NCI-H2081 (cell line): ENCODE measurements at regions not wholly inside any gene's neighbourhood (a gene's known extent, or its start where the extent isn't known, plus 50 kb on each side); places are given as distances from the start of the nearest gene placed in this dataset.
"Not testable (repeated sequence)": the region's sequence is repeated elsewhere in the genome, so short reads cannot be mapped to it uniquely, and the experiment has no call there.

Experiments used
- DNase-seq, 2 experiments: peaks; one replicate each; lab custom pipeline; 2025; lab: John Stamatoyannopoulos, UW

DNA sequence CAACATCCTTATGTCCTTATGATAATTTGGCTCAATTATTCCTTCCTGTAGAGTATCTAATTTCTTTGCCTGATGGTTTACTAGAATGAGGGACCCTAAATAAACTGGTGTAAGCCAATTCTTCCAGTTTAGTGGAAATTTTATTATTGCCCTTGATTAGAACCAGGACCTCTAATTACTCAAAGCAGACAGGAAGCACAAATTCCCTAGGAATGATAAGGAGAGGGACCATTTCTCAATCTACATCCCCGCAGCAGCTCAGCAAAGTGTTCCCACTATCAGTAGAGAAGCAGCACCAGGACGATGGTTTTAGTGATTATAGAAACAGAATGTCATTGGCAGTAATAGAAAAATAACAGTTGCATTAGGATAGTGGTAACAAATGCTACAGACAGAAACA, 97.1 kb downstream of the PLPPR4 start:
- no peak for DNase-seq

DNA sequence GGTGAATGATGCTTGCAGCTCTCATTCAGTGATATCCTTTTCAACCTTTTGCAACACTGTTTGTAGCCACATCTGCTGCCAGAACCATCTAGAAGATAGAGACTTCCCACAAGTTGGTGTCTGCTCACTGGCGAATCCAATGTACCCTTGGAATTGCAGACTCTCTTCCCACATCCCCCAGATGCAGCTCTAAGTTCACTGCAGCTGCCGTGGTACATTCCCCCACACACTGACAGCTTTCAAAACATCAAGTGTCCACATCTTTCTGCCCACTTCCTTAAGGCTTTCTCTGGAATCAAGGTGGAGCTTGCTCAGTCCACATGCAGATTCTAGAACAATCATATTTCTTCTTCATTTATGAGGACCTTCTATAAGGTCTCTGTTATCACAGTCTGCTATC, 99.2 kb downstream of the PLPPR4 start:
- no peak for DNase-seq

DNA sequence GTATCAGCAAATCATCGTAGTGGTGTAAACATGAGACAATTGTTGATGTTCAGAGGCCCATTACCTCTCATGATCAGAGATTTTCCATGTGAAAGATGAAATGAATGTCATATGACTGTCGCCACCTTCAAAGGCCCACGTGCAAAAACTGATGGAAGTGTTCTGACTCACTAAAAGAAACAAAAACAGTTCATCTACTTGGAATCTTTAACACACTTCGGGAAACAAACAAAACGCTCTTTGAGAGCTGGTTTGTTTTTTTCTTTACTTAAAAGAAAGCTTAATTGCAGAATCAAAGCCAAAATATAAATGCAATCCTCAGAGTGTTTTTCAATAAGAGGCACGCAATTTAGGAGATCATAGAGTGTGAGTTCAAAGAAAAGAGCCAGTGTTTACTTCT, 100.8 kb downstream of the PLPPR4 start:
- DNase-seq = no peak

DNA sequence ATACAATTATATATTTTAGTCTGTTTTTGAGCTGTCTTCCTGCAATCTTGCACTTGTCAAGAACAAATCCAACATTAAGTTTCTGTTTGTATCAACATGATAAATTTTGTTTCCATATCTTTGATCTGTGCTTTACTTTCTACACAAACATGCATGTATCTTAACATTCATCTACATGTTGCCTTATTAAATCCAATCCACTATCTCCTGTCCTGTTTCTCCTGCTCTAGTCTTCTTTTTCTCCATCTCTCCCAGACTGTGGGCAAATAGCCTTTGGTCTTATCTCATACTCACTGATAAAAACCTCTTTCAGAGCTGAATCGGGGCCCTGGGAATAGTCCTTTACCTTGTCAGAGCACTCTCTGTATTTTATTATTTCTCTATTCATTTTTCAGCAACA, 101.3 kb downstream of the PLPPR4 start:
- no peak for DNase-seq

DNA sequence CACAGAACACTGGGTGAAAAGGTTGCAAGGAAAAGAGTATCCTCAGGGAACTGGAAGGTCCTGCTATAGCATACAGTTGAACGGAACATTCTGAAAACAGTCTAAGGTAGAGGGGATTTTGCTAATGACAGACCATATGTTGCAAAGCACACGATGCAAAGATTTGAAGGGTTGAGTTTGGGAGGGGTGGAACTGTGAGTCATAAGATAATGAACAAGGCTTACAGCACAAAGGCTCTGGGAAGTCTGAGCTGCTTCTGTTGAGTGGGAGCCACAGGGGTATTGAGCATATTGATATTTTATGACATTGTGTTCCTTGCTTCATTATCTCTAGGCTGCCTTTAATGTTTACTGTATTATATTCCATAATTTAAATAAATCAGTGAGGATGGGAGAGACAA, 104.9 kb downstream of the PLPPR4 start:
- DNase-seq = no peak

DNA sequence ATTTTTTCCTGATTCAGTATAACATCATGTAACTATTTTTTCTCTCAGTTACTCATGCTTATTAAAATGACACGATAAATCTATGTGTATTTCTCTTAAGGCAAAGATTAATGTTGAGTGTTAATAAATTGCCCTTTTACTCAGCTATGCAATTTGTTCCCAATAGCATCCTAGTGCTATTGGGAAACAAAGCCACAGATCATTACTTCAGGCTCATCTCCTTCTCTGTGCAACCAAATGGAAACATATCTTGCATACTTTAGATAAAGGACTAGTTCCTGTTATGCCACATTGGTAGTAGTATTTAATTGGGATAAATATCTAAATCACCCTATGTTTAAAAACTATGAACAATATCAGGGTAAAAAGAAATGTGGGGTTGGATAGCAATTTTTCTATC, 106.2 kb downstream of the PLPPR4 start:
- no peak for DNase-seq

DNA sequence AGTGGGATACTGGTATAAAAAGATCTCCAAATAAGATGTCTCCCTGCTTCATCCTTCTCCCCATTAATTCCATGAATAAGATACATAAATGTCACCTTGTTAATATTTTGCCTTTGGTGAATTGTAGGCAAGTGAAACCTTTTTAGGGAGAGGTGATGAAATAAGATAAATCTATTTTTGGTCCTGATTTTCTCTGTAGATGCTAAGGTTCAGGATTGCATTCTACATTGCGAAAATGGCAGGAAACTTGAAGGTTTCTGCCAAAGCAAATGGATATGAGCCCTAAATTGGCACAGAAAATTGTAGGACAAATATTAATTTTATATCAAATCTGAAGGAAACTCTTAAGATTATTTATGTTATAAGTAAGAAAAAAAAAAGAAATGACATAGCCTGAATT, 107.1 kb downstream of the PLPPR4 start:
- DNase-seq = no peak

DNA sequence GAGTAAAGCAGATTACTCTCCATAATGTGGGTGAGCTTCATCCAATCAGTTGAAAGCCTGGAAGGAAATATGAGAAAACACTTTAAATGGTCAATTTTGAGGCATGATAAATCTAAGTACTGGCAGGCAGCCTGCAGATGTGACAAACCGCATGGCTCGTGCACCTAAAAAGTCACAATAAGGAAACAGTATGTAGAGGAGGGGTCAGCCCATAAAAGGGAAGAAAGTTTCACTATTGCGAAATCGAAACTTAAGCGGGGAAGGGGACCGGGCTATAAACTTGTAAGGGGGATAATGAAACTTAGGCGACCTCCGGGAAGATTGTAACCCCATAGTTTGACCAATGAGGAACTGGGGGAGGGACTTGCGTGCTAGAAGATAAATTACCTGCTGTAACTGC, 109.8 kb downstream of the PLPPR4 start:
- no peak for DNase-seq

DNA sequence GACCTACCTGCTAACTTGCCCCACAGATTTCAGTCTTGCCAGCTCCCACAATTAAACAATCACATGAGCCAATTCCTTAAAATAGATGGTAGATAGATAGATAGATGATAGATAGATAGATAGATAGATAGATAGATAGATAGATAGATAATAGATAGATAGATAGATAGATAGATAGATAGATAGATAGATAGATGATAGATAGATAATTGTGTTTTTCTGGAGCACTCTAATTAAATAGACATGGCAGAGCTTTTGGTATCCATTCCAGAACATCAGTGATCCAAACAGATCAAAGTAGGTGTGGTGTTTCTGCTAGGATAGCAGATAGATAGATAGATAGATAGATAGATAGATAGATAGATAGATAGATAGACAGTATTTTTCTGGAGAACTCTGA, 110.4 kb downstream of the PLPPR4 start:
- not testable (repeated sequence) for DNase-seq

DNA sequence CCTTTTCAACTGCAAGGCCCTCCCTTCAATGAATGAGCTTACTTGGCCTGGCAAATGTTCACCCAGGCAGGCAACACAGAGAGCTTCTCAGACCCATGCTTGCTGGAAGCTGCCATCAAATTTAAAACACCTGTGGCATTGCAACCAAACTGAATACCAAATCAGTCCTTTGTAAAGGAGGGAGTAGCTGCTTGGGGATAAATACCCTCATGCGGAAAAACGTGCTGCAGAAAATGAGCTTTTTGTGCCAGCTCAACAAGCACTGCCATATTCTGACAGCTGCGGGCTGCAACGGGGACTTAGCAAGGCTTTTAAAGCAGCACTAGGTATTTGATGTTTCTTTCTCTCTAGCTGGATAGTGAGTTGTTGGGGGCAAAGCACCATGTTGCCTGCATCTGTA, 119.7 kb downstream of the PLPPR4 start:
- no peak for DNase-seq

DNA sequence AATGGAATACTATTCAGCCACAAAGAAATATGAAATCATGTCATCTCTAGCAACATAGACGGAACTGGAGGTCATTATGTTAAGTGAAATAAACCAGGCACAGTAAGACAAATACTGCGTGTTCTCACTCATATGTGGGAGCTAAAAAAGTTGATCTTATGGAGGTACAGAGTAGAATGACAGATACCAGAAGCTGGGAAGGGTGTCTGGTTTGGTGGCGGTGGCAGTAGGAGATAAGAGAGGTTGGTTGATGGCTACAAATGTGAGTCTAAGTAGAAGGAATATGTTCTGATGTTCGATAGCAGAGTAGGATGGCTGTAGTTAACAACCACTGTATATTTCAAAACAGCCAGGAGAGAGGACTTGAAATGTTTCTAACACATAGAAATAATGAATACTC, 121.6 kb downstream of the PLPPR4 start:
- no peak for DNase-seq

DNA sequence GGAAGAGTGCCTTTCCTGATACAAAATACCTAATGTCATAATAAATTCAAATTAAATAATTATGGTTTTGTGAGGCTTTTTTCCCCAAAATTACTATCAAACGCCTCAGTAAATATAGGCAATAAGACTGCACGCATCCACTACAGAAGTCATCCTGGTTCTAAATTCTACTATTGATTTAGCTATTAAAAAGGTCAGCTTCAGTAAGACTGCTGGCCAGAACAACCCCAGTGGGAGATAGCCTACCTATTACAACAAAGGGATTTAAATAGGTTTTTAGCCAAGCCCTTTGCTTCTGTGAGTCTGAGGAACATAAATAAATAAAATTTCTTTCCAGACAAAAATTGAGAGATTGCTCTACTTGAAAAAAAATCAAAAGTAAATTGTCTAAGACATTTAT, 132.1 kb downstream of the PLPPR4 start:
- no peak for DNase-seq

DNA sequence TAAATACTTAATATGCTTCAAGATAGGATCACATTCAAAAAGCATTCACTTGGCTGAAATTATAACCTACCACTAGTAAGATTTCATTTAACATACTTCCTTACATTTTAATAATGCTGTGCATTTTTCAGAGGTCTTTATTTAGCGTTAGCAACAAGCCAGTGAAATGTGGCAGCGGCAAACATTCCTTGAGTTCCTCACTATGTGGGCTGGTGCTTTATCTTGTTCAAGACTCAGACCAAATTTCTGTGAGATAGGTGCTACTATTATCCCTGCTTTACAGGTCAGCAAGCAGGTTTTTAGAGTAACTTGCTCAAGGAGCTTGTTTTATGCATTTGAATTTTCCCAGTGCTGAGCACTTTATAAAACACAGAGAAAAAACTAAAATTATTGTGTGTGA, 132.7 kb downstream of the PLPPR4 start:
- no peak for DNase-seq

DNA sequence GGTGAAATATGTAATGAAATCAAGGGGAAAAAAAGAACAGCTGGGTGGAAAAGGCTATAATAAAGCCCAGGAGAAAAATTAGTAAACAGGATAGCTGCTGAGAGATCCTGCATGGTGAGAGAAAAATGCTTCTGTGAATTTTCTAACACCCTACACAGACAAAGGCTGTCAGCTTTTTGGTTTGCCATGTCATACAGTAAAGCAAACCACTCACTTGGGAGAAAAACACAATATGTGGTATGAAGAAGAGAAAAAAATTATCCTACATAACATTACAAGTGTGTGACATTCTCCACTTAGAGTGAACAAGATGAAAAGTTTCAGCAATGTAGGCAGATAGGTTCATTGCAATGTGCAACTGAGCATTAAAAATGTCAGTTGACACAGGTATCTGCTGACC, 133.6 kb downstream of the PLPPR4 start:
- DNase-seq = no peak

DNA sequence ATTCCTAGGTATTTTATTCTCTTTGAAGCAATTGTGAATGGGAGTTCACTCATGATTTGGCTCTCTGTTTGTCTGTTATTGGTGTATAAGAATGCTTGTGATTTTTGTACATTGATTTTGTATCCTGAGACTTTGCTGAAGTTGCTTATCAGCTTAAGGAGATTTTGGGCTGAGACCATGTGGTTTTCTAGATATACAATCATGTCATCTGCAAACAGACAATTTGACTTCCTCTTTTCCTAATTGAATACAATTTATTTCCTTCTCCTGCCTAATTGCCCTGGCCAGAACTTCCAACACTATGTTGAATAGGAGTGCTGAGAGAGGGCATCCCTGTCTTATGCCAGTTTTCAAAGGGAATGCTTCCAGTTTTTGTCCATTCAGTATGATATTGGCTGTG, 137.3 kb downstream of the PLPPR4 start:
- DNase-seq = not testable (repeated sequence)

DNA sequence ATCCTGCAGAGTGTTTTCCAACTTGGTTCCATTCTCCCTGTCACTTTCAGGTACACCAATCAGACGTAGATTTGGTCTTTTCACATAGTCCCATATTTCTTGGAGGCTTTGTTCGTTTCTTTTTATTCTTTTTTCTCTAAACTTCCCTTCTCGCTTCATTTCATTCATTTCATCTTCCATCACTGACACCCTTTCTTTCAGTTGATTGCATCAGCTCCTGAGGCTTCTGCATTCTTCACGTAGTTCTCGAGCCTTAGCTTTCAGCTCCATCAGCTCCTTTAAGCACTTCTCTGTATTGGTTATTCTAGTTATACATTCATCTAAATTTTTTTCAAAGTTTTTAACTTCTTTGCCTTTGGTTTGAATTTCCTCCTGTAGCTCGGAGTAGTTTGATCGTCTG, 140.1 kb downstream of the PLPPR4 start:
- DNase-seq = not testable (repeated sequence)

DNA sequence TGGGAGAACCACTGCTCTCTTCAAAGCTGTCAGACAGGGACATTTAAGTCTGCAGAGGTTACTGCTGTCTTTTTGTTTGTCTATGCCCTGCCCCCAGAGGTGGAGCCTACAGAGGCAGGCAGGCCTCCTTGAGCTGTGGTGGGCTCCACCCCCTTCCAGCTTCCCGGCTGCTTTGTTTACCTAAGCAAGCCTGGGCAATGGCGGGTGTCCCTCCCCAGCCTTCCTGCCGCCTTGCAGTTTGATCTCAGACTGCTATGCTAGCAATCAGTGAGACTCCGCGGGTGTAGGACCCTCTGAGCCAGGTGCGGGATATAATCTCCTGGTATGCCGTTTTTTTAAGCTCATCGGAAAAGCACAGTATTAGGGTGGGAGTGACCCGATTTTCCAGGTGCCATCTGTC, 141.0 kb downstream of the PLPPR4 start:
- not testable (repeated sequence) for DNase-seq

DNA sequence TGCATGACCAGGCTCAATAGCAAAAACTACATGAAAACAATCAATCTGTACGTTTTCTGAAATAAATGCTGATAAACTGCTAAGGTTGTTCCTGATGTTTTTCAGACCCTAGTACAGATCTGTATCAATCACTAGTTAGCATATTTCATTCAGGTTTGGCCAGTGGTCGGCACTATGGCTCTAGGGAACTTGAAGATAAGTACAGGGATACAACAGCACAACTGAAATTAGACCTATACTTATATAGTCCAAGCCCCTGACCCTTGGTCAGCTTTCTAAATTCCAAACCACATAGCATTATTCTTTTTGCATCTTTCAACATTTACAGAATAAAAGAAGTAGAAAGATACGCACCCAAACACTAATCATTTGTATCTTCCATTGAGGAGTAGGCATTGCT, 142.7 kb downstream of the PLPPR4 start:
- DNase-seq = no peak

DNA sequence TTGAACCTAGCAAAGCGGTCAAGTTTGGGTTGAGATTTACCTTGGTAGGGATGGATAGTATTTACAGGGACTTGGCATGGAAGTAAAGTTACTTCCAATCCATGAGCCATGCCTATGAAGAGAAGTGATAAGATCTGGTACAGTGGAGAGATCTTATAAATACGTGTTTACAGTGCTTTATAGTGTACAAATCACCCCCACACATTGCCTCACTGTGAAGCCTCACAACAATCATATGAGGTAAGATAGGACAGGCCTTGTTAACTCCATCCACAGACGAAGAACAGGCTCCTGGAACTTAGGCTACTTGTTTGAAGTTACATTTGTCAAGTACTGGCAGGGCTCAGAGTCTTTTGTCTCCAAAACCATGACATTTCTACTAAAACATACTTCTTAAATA, 159.8 kb downstream of the PLPPR4 start:
- no peak for DNase-seq

DNA sequence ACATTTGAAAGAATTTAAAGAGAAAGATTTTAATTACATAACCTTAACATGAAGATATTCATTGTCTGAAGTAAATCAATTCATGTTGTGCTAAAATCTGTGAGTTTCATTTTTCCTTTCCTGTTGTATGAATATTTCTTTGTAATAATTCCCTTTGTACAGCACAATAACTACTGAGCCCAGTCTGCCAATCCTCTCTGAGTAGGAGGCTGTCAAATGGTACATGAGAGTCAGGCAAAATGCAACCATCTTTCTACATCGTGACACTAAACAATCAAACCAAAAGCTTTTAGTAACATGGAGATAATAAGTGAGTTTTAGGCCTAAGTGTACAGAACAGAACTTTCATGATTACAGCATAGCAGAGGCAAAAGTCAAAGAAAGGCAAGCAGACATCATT, 165.5 kb downstream of the PLPPR4 start:
- DNase-seq = no peak

DNA sequence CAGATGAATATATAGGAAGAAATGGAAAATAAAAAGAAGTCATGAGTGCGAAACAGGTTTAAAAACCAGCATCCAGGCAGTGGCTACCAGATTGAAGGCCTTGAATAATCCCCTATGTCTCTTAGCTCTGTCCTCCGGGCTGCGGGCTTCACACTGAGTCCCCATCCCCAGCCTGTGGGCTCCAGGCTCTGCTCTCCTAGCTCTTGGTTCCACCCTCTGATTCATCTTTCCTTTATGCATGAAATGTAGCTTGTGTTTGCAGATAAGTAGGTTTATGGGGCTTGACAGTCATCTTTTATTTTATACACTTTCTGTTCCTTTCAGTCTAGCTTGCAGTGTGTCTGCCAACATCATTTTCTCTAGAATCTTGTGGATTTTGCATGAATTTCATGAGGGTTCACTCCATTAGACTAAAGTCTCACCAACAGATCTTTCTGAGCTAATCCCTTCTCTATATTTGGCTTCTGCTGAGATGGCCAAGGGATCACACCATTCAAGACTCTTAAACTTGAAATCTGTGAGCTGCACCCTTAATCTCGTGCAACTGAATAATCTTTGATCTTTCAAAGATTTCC, 174.5 kb downstream of the PLPPR4 start:
- no peak for DNase-seq

DNA sequence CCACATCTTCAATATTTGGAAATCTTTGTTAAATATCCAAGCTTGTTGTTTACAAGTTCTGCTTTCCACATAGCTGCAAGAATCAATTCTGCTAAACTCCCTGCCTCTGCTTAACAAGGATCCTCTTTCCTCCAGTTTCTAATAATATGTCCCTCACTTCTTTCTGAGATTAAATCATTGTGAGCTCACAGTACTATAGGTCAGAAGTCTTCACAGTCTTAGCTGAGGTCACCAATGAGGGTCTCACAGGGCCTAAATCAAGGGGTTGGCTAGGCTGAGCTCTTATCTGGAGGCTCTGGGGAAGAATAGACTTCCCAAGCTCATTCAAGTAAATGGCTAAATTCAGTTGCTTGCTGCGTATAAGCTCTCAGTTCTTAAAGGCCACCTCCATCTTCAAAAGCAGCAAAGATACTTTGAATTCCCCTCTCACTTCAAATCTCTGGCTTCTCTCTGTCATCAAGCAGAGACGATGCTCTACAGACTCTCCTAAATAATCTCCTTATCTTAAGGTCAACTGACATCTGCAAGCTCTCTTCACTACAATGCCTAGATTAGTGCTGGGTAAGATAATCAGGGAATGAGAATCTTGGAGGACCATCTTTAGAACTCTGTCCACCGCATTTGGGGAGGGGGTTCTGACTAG, 175.3 kb downstream of the PLPPR4 start:
- DNase-seq = no peak

DNA sequence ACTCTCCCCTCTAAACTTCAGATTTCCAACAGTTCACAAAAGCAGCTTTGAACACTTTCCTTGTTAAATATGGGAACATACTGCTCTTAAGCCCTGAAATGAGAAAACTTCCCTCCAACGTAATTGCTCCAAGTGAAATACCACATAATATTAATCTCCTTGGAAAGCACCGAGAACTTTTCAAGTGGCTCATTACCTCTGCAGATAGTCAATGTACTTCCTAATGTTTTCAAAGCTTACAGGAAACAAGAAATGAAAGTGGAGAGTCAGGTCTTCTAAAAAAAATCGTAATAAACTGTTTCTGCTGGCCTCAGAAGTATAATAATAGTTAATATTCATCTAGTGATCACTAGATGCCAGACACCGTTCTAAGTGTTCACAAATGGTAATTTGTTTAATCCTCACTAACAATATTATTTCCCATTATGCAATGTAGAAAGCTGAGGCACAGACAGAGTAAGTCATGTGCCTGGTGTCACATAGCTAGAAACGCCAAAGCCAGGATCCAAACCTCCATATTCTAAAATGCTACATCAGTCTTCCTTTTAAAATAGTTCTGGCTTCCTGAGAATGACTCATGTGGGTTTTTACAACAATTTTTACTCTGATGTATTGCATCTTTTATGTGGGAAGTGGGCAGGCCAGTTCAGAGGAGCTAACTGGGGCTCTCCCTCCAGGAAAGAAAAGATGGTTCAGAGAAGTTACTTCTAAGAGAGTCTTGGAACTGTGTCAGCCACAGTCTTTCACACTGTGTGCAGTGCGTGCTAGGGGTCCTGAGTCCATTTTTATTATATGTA, 177.2 kb downstream of the PLPPR4 start:
- no peak for DNase-seq
